SK-N-SH (cell line): ENCODE measurements at regions not wholly inside any gene's neighbourhood (a gene's known extent, or its start where the extent isn't known, plus 50 kb on each side); places are given as distances from the start of the nearest gene placed in this dataset.

ENCODE experiments used
- CTCF ChIA-PET: fragments of 300-600, 350-600 bp; formaldehyde crosslinking; extraction: SDS; loops from one replicate; lab custom pipeline; 2021; lab: Yijun Ruan, JAX
- POLR2A ChIA-PET: fragments of 350-600 bp; sonication (Branson Sonifier 250); formaldehyde crosslinking; extraction: SDS; loops from one replicate; lab custom pipeline; 2020; ENCODE audit warnings: antibody characterized with exemption, inconsistent platforms; lab: Yijun Ruan, JAX
- DNase-seq: peaks from one replicate; pipeline ENCODE4 v3.0.0; 2012
- H2AFZ ChIP-seq: fragments of 200-600 bp; sonication (generic); 2 replicates; pipeline ENCODE4 v1.8.1; 2016; ENCODE audit warnings: antibody characterized with exemption, mild to moderate bottlenecking, low read depth
- H3F3A ChIP-seq: fragments of 200-600 bp; sonication (generic); replicated peaks from 2 replicates; pipeline ENCODE3; 2016; ENCODE audit warnings: antibody characterized with exemption, mild to moderate bottlenecking; ENCODE audit not compliant: insufficient read depth
- H3K27ac ChIP-seq, 2 experiments: fragments of 200-500 bp in 1 of 2; fragments of 200-600 bp in 1 of 2; sonication (Bioruptor generic) in 1 of 2; sonication (generic), shearing (Covaris generic) in 1 of 2; 2 replicates each; pipeline versions ENCODE4 v1.5.1 to v1.6.1; 2014 to 2016; ENCODE audit warnings: low read depth in 2 of 2, inconsistent platforms in 1 of 2, low read length in 1 of 2, mild to moderate bottlenecking in 1 of 2, mixed read lengths in 1 of 2
- H3K27me3 ChIP-seq: fragments of 200-600 bp; sonication (generic), shearing (Covaris generic); 2 replicates; pipeline ENCODE4 v1.6.1; 2016; ENCODE audit warnings: mixed run types; ENCODE audit not compliant: insufficient read depth
- H3K36me3 ChIP-seq, 2 experiments: fragments of 200-500 bp in 1 of 2; fragments of 200-600 bp in 1 of 2; sonication (Bioruptor generic) in 1 of 2; sonication (generic) in 1 of 2; replicated peaks in 1 of 2; 2 replicates each; pipeline versions ENCODE3 to v1.5.1; 2014 to 2016; ENCODE audit warnings: low read length in 1 of 2, mild to moderate bottlenecking in 1 of 2; ENCODE audit not compliant: insufficient read depth in 2 of 2, control insufficient read depth in 1 of 2
- H3K4me1 ChIP-seq, 2 experiments: fragments of 200-500 bp in 1 of 2; fragments of 200-600 bp in 1 of 2; sonication (Bioruptor generic) in 1 of 2; sonication (generic), shearing (Covaris generic) in 1 of 2; 2 replicates each; pipeline versions ENCODE4 v1.5.1 to v1.6.1; 2014 to 2016; ENCODE audit warnings: low read depth in 1 of 2, low read length in 1 of 2, mixed run types in 1 of 2; ENCODE audit not compliant: insufficient read depth in 2 of 2, control insufficient read depth in 1 of 2
- H3K4me2 ChIP-seq: fragments of 200-600 bp; sonication (generic), shearing (Covaris generic); 2 replicates; pipeline ENCODE4 v1.6.1; 2017; ENCODE audit warnings: mixed run types
- H3K4me3 ChIP-seq, 2 experiments: fragments of 200-500 bp in 1 of 2; fragments of 200-600 bp in 1 of 2; sonication (Bioruptor generic) in 1 of 2; sonication (generic), shearing (Covaris generic) in 1 of 2; 2 replicates each; pipeline versions ENCODE4 v1.5.1 to v1.8.1; 2014 to 2016; ENCODE audit warnings: low read depth in 2 of 2, inconsistent platforms in 1 of 2, low read length in 1 of 2, mild to moderate bottlenecking in 1 of 2, mixed read lengths in 1 of 2, moderate library complexity in 1 of 2
- H3K79me2 ChIP-seq: fragments of 200-600 bp; sonication (generic); 2 replicates; pipeline ENCODE4 v1.8.1; 2017; ENCODE audit warnings: mild to moderate bottlenecking; ENCODE audit not compliant: insufficient read depth
- H3K9ac ChIP-seq: fragments of 200-600 bp; sonication (generic); 2 replicates; pipeline ENCODE4 v1.6.1; 2017; ENCODE audit warnings: mixed run types
- H3K9me2 ChIP-seq: fragments of 200-600 bp; sonication (generic); 2 replicates; pipeline ENCODE4 v1.6.1; 2017; ENCODE audit warnings: mixed run types
- H3K9me3 ChIP-seq: fragments of 200-600 bp; sonication (generic); 2 replicates; pipeline ENCODE4 v1.6.1; 2017; ENCODE audit warnings: mixed run types, mild to moderate bottlenecking, moderate library complexity
- H4K20me1 ChIP-seq: fragments of 200-600 bp; sonication (generic); 2 replicates; pipeline ENCODE4 v1.6.1; 2017; ENCODE audit warnings: mild to moderate bottlenecking, mixed run types; ENCODE audit not compliant: insufficient read depth
- FOXM1 ChIP-seq: IDR thresholded peaks from 2 replicates; pipeline ENCODE4 v1.4.0; 2012; ENCODE audit warnings: low read depth, mild to moderate bottlenecking
- RAD21 ChIP-seq: IDR thresholded peaks from 2 replicates; pipeline ENCODE4 v1.6.1; 2012; ENCODE audit warnings: mild to moderate bottlenecking, low read length
- SMC3 ChIP-seq: IDR thresholded peaks from 2 replicates; pipeline ENCODE4 v1.6.1; 2012; ENCODE audit warnings: low read depth, low read length, improper control_type of control experiment
- WGBS: methylation state at CpG from one replicate; pipeline ENCODE4 v1.1.6; 2017; ENCODE audit warnings: low lambda C conversion rate; 5-methylcytosine and 5-hydroxymethylcytosine counted together
- TF ChIP-seq, protein P1 (sequence below): IDR thresholded peaks from 2 replicates; pipeline ENCODE4 v1.4.0; 2012; ENCODE audit warnings: low read depth, borderline replicate concordance
- TF ChIP-seq, protein P2 (sequence below): fragments of 200-600 bp; sonication (generic); IDR thresholded peaks from 2 replicates; pipeline ENCODE4 v1.6.1; 2017; ENCODE audit warnings: antibody characterized with exemption, mild to moderate bottlenecking, moderate library complexity
- TF ChIP-seq, protein P3 (sequence below): IDR thresholded peaks from 2 replicates; pipeline ENCODE4 v1.6.1; 2012; ENCODE audit warnings: mild to moderate bottlenecking, low read depth, low read length, moderate library complexity

DNA sequence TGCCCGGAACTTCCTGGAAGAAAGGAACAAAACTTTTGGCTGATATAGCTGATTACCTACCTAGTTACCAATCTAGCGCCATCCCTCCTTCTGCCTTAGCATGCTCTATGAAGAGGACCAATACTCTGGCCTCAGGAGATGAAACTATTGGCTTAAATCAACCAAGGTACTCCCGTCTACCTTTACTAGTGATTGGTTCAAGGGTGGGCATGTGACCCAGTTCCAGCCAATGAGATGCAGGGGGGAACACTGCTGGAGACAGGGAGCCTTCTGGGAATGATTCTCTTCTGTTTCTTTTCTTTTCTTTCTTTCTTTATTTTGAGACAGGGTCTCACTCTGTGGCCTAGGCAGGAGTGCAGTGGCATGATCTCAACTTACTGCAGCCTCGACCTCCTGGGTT lies 72.6 kb upstream of the CCDC167 start:
- Histone ChIP-seq H3K9me3 (no peaks in the 10 kb centered on the region), H3K27me3 (no peaks in the 10 kb centered on the region), H3F3A (no peaks in the 10 kb centered on the region), H3K9ac (no peak overlapping the region), H3K27ac (no peak overlapping the region), H3K36me3 (no peaks in the 10 kb centered on the region), H3K4me3 (no peak overlapping the region), H3K4me1 (peaks cover 0 to 31% of the 10 kb centered on the region in 2 experiments; a peak in 1 of 4 replicates), H3K79me2 (no peaks in the 10 kb centered on the region), H3K4me2 (no peak overlapping the region), H4K20me1 (no peaks in the 10 kb centered on the region), H3K9me2 (no peaks in the 10 kb centered on the region), H2AFZ (no peak overlapping the region)
- DNase-seq: no peak
- TF ChIP-seq, protein P1, sequence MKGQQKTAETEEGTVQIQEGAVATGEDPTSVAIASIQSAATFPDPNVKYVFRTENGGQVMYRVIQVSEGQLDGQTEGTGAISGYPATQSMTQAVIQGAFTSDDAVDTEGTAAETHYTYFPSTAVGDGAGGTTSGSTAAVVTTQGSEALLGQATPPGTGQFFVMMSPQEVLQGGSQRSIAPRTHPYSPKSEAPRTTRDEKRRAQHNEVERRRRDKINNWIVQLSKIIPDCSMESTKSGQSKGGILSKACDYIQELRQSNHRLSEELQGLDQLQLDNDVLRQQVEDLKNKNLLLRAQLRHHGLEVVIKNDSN: 0 out of 2 replicates have a peak, but pooled peaks have one; percentile 38
- TF ChIP-seq, protein P2, sequence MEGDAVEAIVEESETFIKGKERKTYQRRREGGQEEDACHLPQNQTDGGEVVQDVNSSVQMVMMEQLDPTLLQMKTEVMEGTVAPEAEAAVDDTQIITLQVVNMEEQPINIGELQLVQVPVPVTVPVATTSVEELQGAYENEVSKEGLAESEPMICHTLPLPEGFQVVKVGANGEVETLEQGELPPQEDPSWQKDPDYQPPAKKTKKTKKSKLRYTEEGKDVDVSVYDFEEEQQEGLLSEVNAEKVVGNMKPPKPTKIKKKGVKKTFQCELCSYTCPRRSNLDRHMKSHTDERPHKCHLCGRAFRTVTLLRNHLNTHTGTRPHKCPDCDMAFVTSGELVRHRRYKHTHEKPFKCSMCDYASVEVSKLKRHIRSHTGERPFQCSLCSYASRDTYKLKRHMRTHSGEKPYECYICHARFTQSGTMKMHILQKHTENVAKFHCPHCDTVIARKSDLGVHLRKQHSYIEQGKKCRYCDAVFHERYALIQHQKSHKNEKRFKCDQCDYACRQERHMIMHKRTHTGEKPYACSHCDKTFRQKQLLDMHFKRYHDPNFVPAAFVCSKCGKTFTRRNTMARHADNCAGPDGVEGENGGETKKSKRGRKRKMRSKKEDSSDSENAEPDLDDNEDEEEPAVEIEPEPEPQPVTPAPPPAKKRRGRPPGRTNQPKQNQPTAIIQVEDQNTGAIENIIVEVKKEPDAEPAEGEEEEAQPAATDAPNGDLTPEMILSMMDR: no peak
- no peak for TF ChIP-seq FOXM1
- no peak for TF ChIP-seq RAD21
- CTCF ChIA-PET: interaction anchor here (0.7 to 1.8 kb wide), 3 partner anchors 36 to 119 kb away, joined by 3 to 4 read pairs (median 3); no protein-coding TSS in a partner anchor
- POLR2A ChIA-PET: no interaction called here
- 85% methylated on average over 4 of the region's 4 CpGs for WGBS

DNA sequence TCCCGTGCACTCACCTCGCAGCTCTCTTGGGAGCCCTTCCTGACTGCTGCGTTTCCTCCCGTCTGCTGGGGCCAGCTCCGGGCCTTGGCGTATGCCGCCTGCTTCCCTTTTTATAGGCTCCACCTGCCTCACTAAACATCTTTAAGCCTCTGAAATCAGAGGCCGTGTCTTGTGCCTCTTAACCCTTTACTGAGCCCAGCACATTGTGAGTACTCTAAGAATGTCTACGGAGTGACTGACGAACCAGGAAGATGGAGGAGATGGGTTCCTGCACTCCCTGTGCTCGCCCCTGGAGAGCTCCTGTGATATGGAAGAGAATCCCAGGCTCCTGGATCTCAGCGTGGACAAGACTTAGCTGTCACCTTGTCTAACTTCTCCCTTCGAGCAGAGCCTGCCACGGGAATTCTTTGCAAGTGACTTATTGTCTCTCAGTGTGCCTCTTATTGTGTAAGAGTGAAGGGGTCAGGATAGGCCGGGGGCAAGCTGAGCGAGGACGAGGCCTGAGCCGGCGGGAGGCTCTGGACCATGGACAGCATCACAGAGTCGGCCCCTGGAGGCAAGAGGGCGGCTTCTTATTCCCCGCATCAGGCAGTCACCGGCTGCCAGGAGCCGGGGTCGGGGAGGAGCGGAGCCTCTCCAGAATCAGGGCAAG lies 70.9 kb upstream of the CCDC167 start:
- Histone ChIP-seq H3K9me3 (no peaks in the 10 kb centered on the region), H3K27ac (no peak overlapping the region), H3K27me3 (no peaks in the 10 kb centered on the region; the same call in 1 of the 2 replicates), H3K4me3 (no peak overlapping the region), H3F3A (no peaks in the 10 kb centered on the region), H3K36me3 (no peaks in the 10 kb centered on the region), H3K79me2 (no peaks in the 10 kb centered on the region), H3K9me2 (no peaks in the 10 kb centered on the region), H3K4me1 (peaks cover 0 to 37% of the 10 kb centered on the region in 2 experiments; a peak in 1 of 4 replicates), H2AFZ (no peak overlapping the region), H3K4me2 (no peak overlapping the region), H4K20me1 (no peaks in the 10 kb centered on the region), H3K9ac (no peak overlapping the region)
- TF ChIP-seq, protein P3, sequence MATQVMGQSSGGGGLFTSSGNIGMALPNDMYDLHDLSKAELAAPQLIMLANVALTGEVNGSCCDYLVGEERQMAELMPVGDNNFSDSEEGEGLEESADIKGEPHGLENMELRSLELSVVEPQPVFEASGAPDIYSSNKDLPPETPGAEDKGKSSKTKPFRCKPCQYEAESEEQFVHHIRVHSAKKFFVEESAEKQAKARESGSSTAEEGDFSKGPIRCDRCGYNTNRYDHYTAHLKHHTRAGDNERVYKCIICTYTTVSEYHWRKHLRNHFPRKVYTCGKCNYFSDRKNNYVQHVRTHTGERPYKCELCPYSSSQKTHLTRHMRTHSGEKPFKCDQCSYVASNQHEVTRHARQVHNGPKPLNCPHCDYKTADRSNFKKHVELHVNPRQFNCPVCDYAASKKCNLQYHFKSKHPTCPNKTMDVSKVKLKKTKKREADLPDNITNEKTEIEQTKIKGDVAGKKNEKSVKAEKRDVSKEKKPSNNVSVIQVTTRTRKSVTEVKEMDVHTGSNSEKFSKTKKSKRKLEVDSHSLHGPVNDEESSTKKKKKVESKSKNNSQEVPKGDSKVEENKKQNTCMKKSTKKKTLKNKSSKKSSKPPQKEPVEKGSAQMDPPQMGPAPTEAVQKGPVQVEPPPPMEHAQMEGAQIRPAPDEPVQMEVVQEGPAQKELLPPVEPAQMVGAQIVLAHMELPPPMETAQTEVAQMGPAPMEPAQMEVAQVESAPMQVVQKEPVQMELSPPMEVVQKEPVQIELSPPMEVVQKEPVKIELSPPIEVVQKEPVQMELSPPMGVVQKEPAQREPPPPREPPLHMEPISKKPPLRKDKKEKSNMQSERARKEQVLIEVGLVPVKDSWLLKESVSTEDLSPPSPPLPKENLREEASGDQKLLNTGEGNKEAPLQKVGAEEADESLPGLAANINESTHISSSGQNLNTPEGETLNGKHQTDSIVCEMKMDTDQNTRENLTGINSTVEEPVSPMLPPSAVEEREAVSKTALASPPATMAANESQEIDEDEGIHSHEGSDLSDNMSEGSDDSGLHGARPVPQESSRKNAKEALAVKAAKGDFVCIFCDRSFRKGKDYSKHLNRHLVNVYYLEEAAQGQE: peak; percentile 74
- no peak for TF ChIP-seq SMC3
- 87% methylated on average over 25 of the region's 26 CpGs for WGBS
- DNase-seq: no peak
- POLR2A ChIA-PET: no interaction called here
- CTCF ChIA-PET: interaction anchor here (0.7 to 8.1 kb wide), 11 partner anchors 9 to 134 kb away, joined by 3 to 68 read pairs (median 3); no protein-coding TSS in a partner anchor
